HEK293 (cell line): ENCODE measurements at regions not wholly inside any gene's neighbourhood (a gene's known extent, or its start where the extent isn't known, plus 50 kb on each side); places are given as distances from the start of the nearest gene placed in this dataset.

ENCODE experiments used
- CTCF ChIP-seq: fragments of 450-650 bp; formaldehyde crosslinking; IDR thresholded peaks from 2 replicates; pipeline ENCODE4 v1.5.1; 2016; ENCODE audit warnings: missing biosample characterization, missing genetic modification characterization
- ZNF174 ChIP-seq: fragments of 450-650 bp; formaldehyde crosslinking; IDR thresholded peaks from 2 replicates; pipeline ENCODE4 v1.5.0; 2017; ENCODE audit warnings: missing biosample characterization, mild to moderate bottlenecking, missing genetic modification characterization
- ZNF404 ChIP-seq: fragments of 450-650 bp; formaldehyde crosslinking; IDR thresholded peaks from 2 replicates; pipeline ENCODE4 v1.5.1; 2017; ENCODE audit warnings: missing biosample characterization, missing genetic modification characterization
- TF ChIP-seq, protein P1 (sequence below): fragments of 450-650 bp; formaldehyde crosslinking; IDR thresholded peaks from 2 replicates; pipeline ENCODE4 v1.5.1; 2016; ENCODE audit warnings: missing biosample characterization, missing genetic modification characterization
- TF ChIP-seq, protein P2 (sequence below): fragments of 450-650 bp; formaldehyde crosslinking; IDR thresholded peaks from 2 replicates; pipeline ENCODE4 v1.5.1; 2016; ENCODE audit warnings: missing biosample characterization, missing genetic modification characterization

DNA sequence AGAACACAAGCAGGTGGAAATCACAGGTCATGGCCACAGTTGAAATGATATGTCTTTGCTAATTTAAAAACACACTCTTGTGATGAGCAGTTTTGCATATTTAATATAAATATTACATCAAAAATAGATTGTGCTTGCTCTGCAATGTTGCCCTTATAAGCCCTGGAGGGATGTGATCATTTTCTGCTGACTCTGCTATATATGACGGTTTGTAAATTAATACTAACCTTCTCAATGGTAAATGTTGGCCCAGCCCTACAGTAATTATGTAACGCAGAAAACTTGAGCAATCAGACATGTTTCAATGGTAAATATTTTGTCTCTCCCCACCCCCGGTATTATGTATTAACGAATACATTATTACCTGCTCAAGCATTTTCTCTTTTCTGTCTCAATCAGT is 359.5 kb upstream of the CNTN6 start:
- no peak for TF ChIP-seq ZNF404 (tag by site-specific recombination)
- TF ChIP-seq CTCF (tag by site-specific recombination), result no peak
- TF ChIP-seq ZNF174 (tag by site-specific recombination), result no peak
- TF ChIP-seq, protein P1, sequence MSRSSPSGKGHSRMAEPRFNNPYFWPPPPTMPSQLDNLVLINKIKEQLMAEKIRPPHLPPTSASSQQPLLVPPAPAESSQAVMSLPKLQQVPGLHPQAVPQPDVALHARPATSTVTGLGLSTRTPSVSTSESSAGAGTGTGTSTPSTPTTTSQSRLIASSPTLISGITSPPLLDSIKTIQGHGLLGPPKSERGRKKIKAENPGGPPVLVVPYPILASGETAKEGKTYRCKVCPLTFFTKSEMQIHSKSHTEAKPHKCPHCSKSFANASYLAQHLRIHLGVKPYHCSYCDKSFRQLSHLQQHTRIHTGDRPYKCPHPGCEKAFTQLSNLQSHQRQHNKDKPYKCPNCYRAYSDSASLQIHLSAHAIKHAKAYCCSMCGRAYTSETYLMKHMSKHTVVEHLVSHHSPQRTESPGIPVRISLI (tag by site-specific recombination), result no peak
- TF ChIP-seq, protein P2, sequence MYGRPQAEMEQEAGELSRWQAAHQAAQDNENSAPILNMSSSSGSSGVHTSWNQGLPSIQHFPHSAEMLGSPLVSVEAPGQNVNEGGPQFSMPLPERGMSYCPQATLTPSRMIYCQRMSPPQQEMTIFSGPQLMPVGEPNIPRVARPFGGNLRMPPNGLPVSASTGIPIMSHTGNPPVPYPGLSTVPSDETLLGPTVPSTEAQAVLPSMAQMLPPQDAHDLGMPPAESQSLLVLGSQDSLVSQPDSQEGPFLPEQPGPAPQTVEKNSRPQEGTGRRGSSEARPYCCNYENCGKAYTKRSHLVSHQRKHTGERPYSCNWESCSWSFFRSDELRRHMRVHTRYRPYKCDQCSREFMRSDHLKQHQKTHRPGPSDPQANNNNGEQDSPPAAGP (tag by site-specific recombination), result no peak
